ENCODE measurements at regions not wholly inside any gene's neighbourhood (a gene's known extent, or its start where the extent isn't known, plus 50 kb on each side); places are given as distances from the start of the nearest gene placed in this dataset.

DNA sequence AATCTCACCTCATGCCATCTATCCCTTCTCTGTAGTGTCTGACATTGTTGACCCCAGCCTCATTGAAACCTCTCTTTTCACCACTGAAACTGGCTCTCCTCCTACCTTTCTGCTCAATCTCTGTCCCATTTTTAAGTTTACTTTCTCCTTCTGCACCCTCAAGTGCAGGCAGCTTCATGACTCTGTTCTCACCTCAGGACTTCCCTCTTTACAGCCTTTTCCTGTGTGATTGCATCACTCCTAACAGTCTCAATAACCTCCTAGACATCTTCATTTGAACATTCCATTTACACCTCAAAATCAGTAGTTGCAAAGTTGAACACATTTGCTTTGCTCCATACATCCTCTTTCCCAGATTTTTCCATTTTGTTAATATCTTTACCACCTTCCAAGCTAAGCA lies 172.1 kb downstream of the RASEF start:
- H3K9me3 Mint-ChIP-seq, result no peaks in the 10 kb centered on the region
- no peak overlapping the region for H3K4me3 Mint-ChIP-seq
- H3K4me1 Mint-ChIP-seq, result no peaks in the 10 kb centered on the region
- no peaks in the 10 kb centered on the region for H3K36me3 Mint-ChIP-seq (ENCODE audit: low read depth)
- DNase-seq (ENCODE audit: low read depth, low spot score), result no peak
- no peaks in the 10 kb centered on the region for H3K27me3 Mint-ChIP-seq (ENCODE audit: low read depth)
- no peak overlapping the region for H3K27ac Mint-ChIP-seq (ENCODE audit: unreplicated experiment)
- TF ChIP-seq, protein P1, sequence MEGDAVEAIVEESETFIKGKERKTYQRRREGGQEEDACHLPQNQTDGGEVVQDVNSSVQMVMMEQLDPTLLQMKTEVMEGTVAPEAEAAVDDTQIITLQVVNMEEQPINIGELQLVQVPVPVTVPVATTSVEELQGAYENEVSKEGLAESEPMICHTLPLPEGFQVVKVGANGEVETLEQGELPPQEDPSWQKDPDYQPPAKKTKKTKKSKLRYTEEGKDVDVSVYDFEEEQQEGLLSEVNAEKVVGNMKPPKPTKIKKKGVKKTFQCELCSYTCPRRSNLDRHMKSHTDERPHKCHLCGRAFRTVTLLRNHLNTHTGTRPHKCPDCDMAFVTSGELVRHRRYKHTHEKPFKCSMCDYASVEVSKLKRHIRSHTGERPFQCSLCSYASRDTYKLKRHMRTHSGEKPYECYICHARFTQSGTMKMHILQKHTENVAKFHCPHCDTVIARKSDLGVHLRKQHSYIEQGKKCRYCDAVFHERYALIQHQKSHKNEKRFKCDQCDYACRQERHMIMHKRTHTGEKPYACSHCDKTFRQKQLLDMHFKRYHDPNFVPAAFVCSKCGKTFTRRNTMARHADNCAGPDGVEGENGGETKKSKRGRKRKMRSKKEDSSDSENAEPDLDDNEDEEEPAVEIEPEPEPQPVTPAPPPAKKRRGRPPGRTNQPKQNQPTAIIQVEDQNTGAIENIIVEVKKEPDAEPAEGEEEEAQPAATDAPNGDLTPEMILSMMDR (conservative IDR thresholded peaks at IDR 0.05), result no peak

DNA sequence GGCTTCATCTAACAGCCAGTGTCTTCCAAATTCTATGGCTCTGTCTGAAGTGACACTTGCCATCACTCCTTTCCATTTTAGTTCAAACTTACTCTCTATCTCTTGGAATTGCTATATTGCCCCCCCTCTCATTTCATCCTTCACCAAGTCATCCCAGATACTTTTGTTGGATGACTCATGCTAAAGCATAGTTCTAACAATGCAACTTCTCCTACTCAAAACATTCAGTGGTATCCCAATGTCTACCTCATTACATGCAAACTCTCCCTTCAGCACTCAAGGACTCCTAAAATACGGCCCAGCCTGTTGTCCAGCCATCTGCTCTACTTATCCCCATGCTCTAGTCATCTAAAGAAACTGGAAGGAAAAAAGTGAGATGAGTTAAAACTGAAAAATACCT lies 171.6 kb downstream of the RASEF start:
- H3K36me3 Mint-ChIP-seq (ENCODE audit: low read depth), result no peaks in the 10 kb centered on the region
- H3K27me3 Mint-ChIP-seq (ENCODE audit: low read depth), result no peaks in the 10 kb centered on the region
- TF ChIP-seq, protein P1 (conservative IDR thresholded peaks at IDR 0.05), result no peak
- no peak overlapping the region for H3K27ac Mint-ChIP-seq (ENCODE audit: unreplicated experiment)
- no peaks in the 10 kb centered on the region for H3K4me1 Mint-ChIP-seq
- H3K9me3 Mint-ChIP-seq, result no peaks in the 10 kb centered on the region
- no peak for DNase-seq (ENCODE audit: low read depth, low spot score)
- no peak overlapping the region for H3K4me3 Mint-ChIP-seq

DNA sequence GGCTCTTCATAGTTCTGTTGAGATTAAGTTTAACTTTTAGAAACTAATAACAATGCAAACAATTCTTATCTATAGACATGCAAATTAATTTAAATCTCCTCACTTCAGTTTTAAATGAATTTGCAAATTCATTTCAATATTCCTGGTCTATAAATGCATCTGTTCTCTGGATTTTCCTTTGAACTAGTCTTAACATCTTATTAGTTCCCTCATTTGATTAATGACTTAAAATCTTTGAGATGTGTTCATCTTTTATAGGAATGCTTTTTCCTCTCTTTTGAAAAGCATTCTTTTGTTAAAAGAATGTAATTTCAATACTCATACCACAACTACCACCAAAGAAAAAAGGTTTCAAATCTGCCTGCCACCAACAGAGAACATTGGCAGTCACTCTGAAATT lies 169.4 kb downstream of the RASEF start:
- no peak overlapping the region for H3K27ac Mint-ChIP-seq (ENCODE audit: unreplicated experiment)
- H3K4me1 Mint-ChIP-seq, result no peaks in the 10 kb centered on the region
- no peaks in the 10 kb centered on the region for H3K36me3 Mint-ChIP-seq (ENCODE audit: low read depth)
- TF ChIP-seq, protein P1 (conservative IDR thresholded peaks at IDR 0.05), result no peak
- no peak for DNase-seq (ENCODE audit: low read depth, low spot score)
- H3K9me3 Mint-ChIP-seq, result peaks cover 3% of the 10 kb centered on the region
- H3K27me3 Mint-ChIP-seq (ENCODE audit: low read depth), result no peaks in the 10 kb centered on the region
- H3K4me3 Mint-ChIP-seq, result no peak overlapping the region

- Mint-ChIP-seq H3K27ac (ENCODE audit: unreplicated experiment) (no peak overlapping the region), H3K36me3 (ENCODE audit: low read depth) (no peaks in the 10 kb centered on the region), H3K4me3 (no peak overlapping the region), H3K9me3 (peaks cover 3% of the 10 kb centered on the region), H3K4me1 (no peaks in the 10 kb centered on the region), H3K27me3 (ENCODE audit: low read depth) (no peaks in the 10 kb centered on the region)
- TF ChIP-seq, protein P1 (conservative IDR thresholded peaks at IDR 0.05), result no peak
- DNase-seq (ENCODE audit: low read depth, low spot score), result no peak
Observed at GRCh38 chr9:82894548-82894947, 168.4 kb downstream of the RASEF start.

GRCh38 chr9:82894961-82895821 lies 167.8 kb downstream of the RASEF start:
- H3K4me3 Mint-ChIP-seq, result no peak overlapping the region
- H3K27me3 Mint-ChIP-seq (ENCODE audit: low read depth), result no peaks in the 10 kb centered on the region
- no peak overlapping the region for H3K27ac Mint-ChIP-seq (ENCODE audit: unreplicated experiment)
- H3K9me3 Mint-ChIP-seq, result peaks cover 3% of the 10 kb centered on the region
- DNase-seq (ENCODE audit: low read depth, low spot score), result no peak
- no peaks in the 10 kb centered on the region for H3K4me1 Mint-ChIP-seq
- TF ChIP-seq, protein P1 (conservative IDR thresholded peaks at IDR 0.05), result no peak
- H3K36me3 Mint-ChIP-seq (ENCODE audit: low read depth), result no peaks in the 10 kb centered on the region

Measured in neural crest cell (in vitro differentiated cells).